ENCODE measurements at regions not wholly inside any gene's neighbourhood (a gene's known extent, or its start where the extent isn't known, plus 50 kb on each side); places are given as distances from the start of the nearest gene placed in this dataset.

DNA sequence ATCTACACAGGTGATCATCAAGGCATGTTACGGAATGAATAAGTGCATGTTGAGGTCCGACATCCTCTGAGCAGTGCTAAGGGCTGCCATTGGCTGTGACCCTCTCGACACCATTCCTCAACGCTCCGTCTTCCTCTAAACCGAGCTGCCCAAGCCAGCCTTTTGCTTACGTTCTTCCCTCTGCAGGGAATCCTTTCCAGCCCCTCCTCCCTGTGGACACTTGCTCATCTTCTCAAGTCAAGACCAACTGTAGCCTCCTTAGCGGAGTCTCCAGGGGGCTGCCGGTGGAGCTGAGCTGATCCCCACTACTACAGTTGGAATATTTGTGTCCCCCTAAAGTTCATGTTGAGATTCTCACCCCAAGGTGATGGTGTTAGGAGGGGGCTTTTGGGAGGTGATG is 781.0 kb downstream of the TBC1D22A start:
- Histone ChIP-seq H2AFZ (ENCODE audit: low read length) (no peak overlapping the region), H4K20me1 (ENCODE audit: insufficient read depth, low read length) (no peaks in the 10 kb centered on the region), H3K4me1 (ENCODE audit: low read length) (no peaks in the 10 kb centered on the region), H3K4me3 (ENCODE audit: low read length) (no peak overlapping the region), H3K9me3 (replicated peaks; ENCODE audit: insufficient read depth, low read length) (no peaks in the 10 kb centered on the region), H3K27me3 (replicated peaks; ENCODE audit: insufficient read depth, low read length) (no peaks in the 10 kb centered on the region), H3K79me2 (ENCODE audit: low read length) (no peaks in the 10 kb centered on the region), H3K36me3 (replicated peaks; ENCODE audit: insufficient read depth, low read length) (no peaks in the 10 kb centered on the region), H3K9ac (ENCODE audit: low read length) (no peak overlapping the region), H3K4me2 (ENCODE audit: low read depth, low read length) (no peak overlapping the region), H3K27ac (ENCODE audit: low read length) (no peak overlapping the region), H3F3A (ENCODE audit: insufficient read depth, low read length) (no peaks in the 10 kb centered on the region), H3K9me2 (replicated peaks; ENCODE audit: insufficient read depth, low read length) (no peaks in the 10 kb centered on the region)
- no peak for DNase-seq
- no peak for TF ChIP-seq EZH2 (optimal IDR thresholded peaks at IDR 0.05; ENCODE audit: low read depth, low read length)
- TF ChIP-seq, protein P1, sequence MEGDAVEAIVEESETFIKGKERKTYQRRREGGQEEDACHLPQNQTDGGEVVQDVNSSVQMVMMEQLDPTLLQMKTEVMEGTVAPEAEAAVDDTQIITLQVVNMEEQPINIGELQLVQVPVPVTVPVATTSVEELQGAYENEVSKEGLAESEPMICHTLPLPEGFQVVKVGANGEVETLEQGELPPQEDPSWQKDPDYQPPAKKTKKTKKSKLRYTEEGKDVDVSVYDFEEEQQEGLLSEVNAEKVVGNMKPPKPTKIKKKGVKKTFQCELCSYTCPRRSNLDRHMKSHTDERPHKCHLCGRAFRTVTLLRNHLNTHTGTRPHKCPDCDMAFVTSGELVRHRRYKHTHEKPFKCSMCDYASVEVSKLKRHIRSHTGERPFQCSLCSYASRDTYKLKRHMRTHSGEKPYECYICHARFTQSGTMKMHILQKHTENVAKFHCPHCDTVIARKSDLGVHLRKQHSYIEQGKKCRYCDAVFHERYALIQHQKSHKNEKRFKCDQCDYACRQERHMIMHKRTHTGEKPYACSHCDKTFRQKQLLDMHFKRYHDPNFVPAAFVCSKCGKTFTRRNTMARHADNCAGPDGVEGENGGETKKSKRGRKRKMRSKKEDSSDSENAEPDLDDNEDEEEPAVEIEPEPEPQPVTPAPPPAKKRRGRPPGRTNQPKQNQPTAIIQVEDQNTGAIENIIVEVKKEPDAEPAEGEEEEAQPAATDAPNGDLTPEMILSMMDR (IDR thresholded peaks at IDR 0.05; ENCODE audit: low read length), result no peak
- no peak for TF ChIP-seq EZH2phosphoT487 (IDR thresholded peaks at IDR 0.05; ENCODE audit: low read length)

DNA sequence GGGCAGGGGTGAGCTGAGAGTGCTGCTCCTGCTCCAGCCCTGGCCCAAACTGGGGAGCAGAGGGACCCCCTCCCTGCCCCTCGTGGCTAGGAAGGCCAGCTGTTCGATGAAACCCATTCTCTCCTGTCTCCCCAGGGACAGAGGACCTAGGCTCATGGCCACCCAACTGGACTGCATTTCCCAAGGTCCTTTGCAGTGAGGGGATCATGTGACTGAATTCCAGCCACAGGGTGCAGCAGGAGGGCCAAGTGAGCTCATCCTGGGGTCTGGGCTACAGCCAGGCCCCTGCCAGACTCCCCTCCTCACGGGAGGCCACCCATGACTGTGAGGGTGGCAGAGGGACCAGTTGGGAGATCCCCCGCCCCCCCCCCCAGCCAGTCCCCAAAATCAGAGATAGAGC is 777.6 kb downstream of the TBC1D22A start:
- DNase-seq, result no peak
- no peaks in the 10 kb centered on the region for H3K9me3 ChIP-seq (replicated peaks; ENCODE audit: insufficient read depth, low read length)
- TF ChIP-seq, protein P1 (IDR thresholded peaks at IDR 0.05; ENCODE audit: low read length), result no peak
- TF ChIP-seq EZH2 (optimal IDR thresholded peaks at IDR 0.05; ENCODE audit: low read depth, low read length) (no peak), EZH2phosphoT487 (IDR thresholded peaks at IDR 0.05; ENCODE audit: low read length) (no peak)

DNA sequence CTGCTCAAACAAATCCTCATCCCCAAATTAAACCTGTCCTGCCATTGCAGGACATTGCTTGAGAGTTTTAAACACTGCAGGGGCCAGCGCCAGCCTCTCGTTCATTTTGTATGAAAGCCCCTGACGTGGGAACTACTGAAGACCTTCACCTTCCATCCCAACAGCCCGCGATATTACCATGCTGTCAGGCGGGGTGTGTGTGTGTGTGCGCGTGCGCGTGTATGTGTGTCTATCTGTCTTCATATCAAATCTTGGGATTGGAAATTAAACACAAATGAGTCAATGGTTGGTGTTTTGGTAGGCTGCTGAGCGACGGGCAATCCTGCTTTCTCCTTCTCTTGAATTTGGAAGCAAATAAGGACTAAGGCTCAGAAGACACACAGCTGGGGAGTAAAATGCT is 776.9 kb downstream of the TBC1D22A start:
- Histone ChIP-seq H3K27me3 (replicated peaks; ENCODE audit: insufficient read depth, low read length) (no peaks in the 10 kb centered on the region), H3K9me2 (replicated peaks; ENCODE audit: insufficient read depth, low read length) (no peaks in the 10 kb centered on the region), H3K9ac (ENCODE audit: low read length) (no peak overlapping the region), H3K79me2 (ENCODE audit: low read length) (no peaks in the 10 kb centered on the region), H3K36me3 (replicated peaks; ENCODE audit: insufficient read depth, low read length) (no peaks in the 10 kb centered on the region), H3K9me3 (replicated peaks; ENCODE audit: insufficient read depth, low read length) (no peaks in the 10 kb centered on the region), H4K20me1 (ENCODE audit: insufficient read depth, low read length) (no peaks in the 10 kb centered on the region), H3K4me2 (ENCODE audit: low read depth, low read length) (no peak overlapping the region), H3F3A (ENCODE audit: insufficient read depth, low read length) (no peaks in the 10 kb centered on the region), H3K4me3 (ENCODE audit: low read length) (no peak overlapping the region), H3K27ac (ENCODE audit: low read length) (no peak overlapping the region), H2AFZ (ENCODE audit: low read length) (no peak overlapping the region), H3K4me1 (ENCODE audit: low read length) (no peaks in the 10 kb centered on the region)
- TF ChIP-seq, protein P1 (IDR thresholded peaks at IDR 0.05; ENCODE audit: low read length), result no peak
- no peak for TF ChIP-seq EZH2phosphoT487 (IDR thresholded peaks at IDR 0.05; ENCODE audit: low read length)
- TF ChIP-seq EZH2 (optimal IDR thresholded peaks at IDR 0.05; ENCODE audit: low read depth, low read length), result no peak
- no peak for DNase-seq

More for the DNA sequence above, 777.6 kb downstream of the TBC1D22A start:
- no peak overlapping the region for H3K9ac ChIP-seq (ENCODE audit: low read length)
- no peaks in the 10 kb centered on the region for H3K4me1 ChIP-seq (ENCODE audit: low read length)
- no peak overlapping the region for H3K4me3 ChIP-seq (ENCODE audit: low read length)
- H3K4me2 ChIP-seq (ENCODE audit: low read depth, low read length), result no peak overlapping the region
- no peaks in the 10 kb centered on the region for H3K9me2 ChIP-seq (replicated peaks; ENCODE audit: insufficient read depth, low read length)
- H3F3A ChIP-seq (ENCODE audit: insufficient read depth, low read length), result no peaks in the 10 kb centered on the region
- H3K27me3 ChIP-seq (replicated peaks; ENCODE audit: insufficient read depth, low read length), result no peaks in the 10 kb centered on the region
- no peak overlapping the region for H2AFZ ChIP-seq (ENCODE audit: low read length)
- H4K20me1 ChIP-seq (ENCODE audit: insufficient read depth, low read length), result no peaks in the 10 kb centered on the region
- no peaks in the 10 kb centered on the region for H3K36me3 ChIP-seq (replicated peaks; ENCODE audit: insufficient read depth, low read length)
- H3K79me2 ChIP-seq (ENCODE audit: low read length), result no peaks in the 10 kb centered on the region
- H3K27ac ChIP-seq (ENCODE audit: low read length), result no peak overlapping the region

Data from MM.1S (cell line).